ENCODE measurements at regions not wholly inside any gene's neighbourhood (a gene's known extent, or its start where the extent isn't known, plus 50 kb on each side); places are given as distances from the start of the nearest gene placed in this dataset.
"Not testable (repeated sequence)": the region's sequence is repeated elsewhere in the genome, so short reads cannot be mapped to it uniquely, and the experiment has no call there.

DNA sequence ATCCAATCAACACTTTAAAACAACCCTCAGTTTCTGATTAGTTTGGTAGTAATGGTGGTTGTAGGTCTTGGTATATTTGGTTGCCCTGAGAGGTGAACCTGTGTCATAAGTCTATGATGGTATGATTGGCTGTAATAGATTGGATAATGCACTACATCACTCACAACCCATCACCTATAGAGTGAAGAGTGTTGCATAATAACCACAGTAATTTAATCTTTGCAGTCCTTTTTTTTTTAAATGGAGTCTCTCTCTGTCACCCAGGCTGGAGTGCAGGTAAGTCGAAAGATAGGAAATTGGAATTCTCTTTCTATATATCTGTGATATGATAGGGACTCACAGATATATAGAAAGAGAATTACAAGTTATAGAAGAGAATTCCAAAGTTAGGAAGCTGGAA lies 133.4 kb upstream of the PGR start:
- 90 to 95% methylated on average over 1 of the region's 1 CpG for WGBS, 2 donors
- Histone ChIP-seq H3K4me3 (no peak overlapping the region), H3K9me3 (ENCODE audit: control insufficient read depth in 4 of 4, insufficient read depth in 3 of 4, low read length in 3 of 4) (no peaks in the 10 kb centered on the region), H3K27me3 (ENCODE audit: control insufficient read depth in 3 of 3, insufficient read depth in 3 of 3, low read length in 2 of 3) (no peaks in the 10 kb centered on the region), H3K9ac (ENCODE audit: insufficient read depth in 1 of 2, low read length in 2 of 2) (no peak overlapping the region), H3K27ac (ENCODE audit: low read depth in 1 of 2, low read length in 1 of 2) (no peak overlapping the region), H3K4me1 (ENCODE audit: control insufficient read depth in 5 of 5, insufficient read depth in 5 of 5, low read length in 5 of 5) (no peaks in the 10 kb centered on the region), H3K36me3 (ENCODE audit: control insufficient read depth in 4 of 4, insufficient read depth in 4 of 4, low read length in 4 of 4) (no peaks in the 10 kb centered on the region)
- DNase-seq (no peak), ATAC-seq (ENCODE audit: insufficient read depth, low FRiP score) (no peak)
- TF ChIP-seq, protein P1, sequence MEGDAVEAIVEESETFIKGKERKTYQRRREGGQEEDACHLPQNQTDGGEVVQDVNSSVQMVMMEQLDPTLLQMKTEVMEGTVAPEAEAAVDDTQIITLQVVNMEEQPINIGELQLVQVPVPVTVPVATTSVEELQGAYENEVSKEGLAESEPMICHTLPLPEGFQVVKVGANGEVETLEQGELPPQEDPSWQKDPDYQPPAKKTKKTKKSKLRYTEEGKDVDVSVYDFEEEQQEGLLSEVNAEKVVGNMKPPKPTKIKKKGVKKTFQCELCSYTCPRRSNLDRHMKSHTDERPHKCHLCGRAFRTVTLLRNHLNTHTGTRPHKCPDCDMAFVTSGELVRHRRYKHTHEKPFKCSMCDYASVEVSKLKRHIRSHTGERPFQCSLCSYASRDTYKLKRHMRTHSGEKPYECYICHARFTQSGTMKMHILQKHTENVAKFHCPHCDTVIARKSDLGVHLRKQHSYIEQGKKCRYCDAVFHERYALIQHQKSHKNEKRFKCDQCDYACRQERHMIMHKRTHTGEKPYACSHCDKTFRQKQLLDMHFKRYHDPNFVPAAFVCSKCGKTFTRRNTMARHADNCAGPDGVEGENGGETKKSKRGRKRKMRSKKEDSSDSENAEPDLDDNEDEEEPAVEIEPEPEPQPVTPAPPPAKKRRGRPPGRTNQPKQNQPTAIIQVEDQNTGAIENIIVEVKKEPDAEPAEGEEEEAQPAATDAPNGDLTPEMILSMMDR (IDR thresholded peaks at IDR 0.05; ENCODE audit: control extremely low read depth, extremely low read depth) = no peak

DNA sequence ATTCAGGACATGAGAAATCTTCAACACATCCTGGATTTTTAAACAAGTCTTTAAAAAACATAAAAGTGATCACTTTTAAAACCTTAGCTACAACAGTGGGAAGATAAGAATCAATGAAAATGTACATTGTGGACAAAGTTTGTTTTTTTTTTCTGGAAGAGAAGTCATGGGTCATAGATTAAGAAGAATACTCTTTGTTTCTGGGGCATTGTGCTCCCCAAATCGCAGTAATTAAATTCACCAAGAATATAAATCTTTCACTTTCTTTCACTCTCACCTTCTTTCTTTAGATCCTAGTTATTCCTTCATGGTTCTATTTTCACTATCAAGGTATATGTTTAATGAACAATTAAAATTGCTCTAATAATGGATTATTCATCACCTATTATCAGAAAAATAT lies 132.6 kb upstream of the PGR start:
- H3K4me1 ChIP-seq (ENCODE audit: control insufficient read depth in 5 of 5, insufficient read depth in 5 of 5, low read length in 5 of 5) = no peaks in the 10 kb centered on the region
- WGBS, 2 donors = 81 to 83% methylated on average over 1 of the region's 1 CpG
- ATAC-seq (ENCODE audit: insufficient read depth, low FRiP score) (no peak), DNase-seq (no peak)
- no peaks in the 10 kb centered on the region for H3K27me3 ChIP-seq (ENCODE audit: control insufficient read depth in 3 of 3, insufficient read depth in 3 of 3, low read length in 2 of 3)
- TF ChIP-seq, protein P1 (IDR thresholded peaks at IDR 0.05; ENCODE audit: control extremely low read depth, extremely low read depth) = no peak
- no peaks in the 10 kb centered on the region for H3K9me3 ChIP-seq (ENCODE audit: control insufficient read depth in 4 of 4, insufficient read depth in 3 of 4, low read length in 3 of 4)
- H3K4me3 ChIP-seq = no peak overlapping the region
- no peak overlapping the region for H3K9ac ChIP-seq (ENCODE audit: insufficient read depth in 1 of 2, low read length in 2 of 2)
- H3K36me3 ChIP-seq (ENCODE audit: control insufficient read depth in 4 of 4, insufficient read depth in 4 of 4, low read length in 4 of 4) = no peaks in the 10 kb centered on the region
- no peak overlapping the region for H3K27ac ChIP-seq (ENCODE audit: low read depth in 1 of 2, low read length in 1 of 2)

DNA sequence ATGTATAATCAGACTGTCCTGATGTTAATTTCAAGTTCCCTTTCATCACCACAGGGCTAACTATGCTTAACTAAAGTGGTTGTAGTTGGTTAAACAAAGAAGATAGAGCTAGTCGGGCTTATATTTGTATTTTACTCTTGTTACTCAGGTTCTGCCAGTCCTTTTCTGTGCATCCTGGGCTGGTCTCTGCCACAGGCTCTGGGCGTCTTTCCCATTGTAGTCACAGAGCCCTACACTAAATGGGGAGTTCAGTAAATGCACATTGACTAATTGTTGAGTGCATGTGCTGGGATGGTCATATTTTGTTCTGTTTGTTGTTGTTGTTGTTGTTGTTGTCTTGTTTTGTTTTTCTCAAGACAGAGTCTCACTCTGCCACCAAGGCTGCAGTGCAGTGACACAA lies 125.4 kb upstream of the PGR start:
- Histone ChIP-seq H3K4me1 (ENCODE audit: control insufficient read depth in 5 of 5, insufficient read depth in 5 of 5, low read length in 5 of 5) (no peaks in the 10 kb centered on the region), H3K27me3 (ENCODE audit: control insufficient read depth in 3 of 3, insufficient read depth in 3 of 3, low read length in 2 of 3) (no peaks in the 10 kb centered on the region), H3K4me3 (no peak overlapping the region), H3K27ac (ENCODE audit: low read depth in 1 of 2, low read length in 1 of 2) (no peak overlapping the region), H3K9me3 (ENCODE audit: control insufficient read depth in 4 of 4, insufficient read depth in 3 of 4, low read length in 3 of 4) (no peaks in the 10 kb centered on the region), H3K36me3 (ENCODE audit: control insufficient read depth in 4 of 4, insufficient read depth in 4 of 4, low read length in 4 of 4) (no peaks in the 10 kb centered on the region), H3K9ac (ENCODE audit: insufficient read depth in 1 of 2, low read length in 2 of 2) (no peak overlapping the region)
- ATAC-seq (ENCODE audit: insufficient read depth, low FRiP score) (no peak), DNase-seq (no peak)
- WGBS, 2 donors = 66 to 74% methylated on average over 2 of the region's 2 CpGs
- TF ChIP-seq, protein P1 (IDR thresholded peaks at IDR 0.05; ENCODE audit: control extremely low read depth, extremely low read depth) = no peak

DNA sequence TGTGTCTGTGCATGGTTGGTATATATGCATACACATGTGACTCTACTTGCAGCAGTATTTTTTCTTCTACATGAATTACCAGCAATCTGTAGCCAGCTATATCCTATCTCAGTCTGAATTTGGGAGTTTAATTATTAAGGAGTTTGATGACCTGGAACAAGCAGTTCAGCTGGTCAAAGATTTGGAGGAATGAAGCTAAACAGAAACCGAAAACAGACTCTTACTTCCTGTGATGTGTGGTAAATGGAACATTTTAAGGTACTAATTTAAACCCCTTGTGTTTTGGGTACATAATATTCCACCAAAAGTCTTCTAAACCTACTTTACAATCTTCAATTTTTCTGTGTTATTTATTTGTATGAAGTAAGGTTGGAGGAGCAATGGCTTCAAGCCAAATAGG lies 124.4 kb upstream of the PGR start:
- ATAC-seq (ENCODE audit: insufficient read depth, low FRiP score) (no peak), DNase-seq (no peak)
- H3K4me1 ChIP-seq (ENCODE audit: control insufficient read depth in 5 of 5, insufficient read depth in 5 of 5, low read length in 5 of 5) = no peaks in the 10 kb centered on the region
- H3K9ac ChIP-seq (ENCODE audit: insufficient read depth in 1 of 2, low read length in 2 of 2) = no peak overlapping the region
- 69 to 85% methylated on average over 1 of the region's 1 CpG for WGBS, 2 donors
- no peaks in the 10 kb centered on the region for H3K36me3 ChIP-seq (ENCODE audit: control insufficient read depth in 4 of 4, insufficient read depth in 4 of 4, low read length in 4 of 4)
- H3K27ac ChIP-seq (ENCODE audit: low read depth in 1 of 2, low read length in 1 of 2) = no peak overlapping the region
- TF ChIP-seq, protein P1 (IDR thresholded peaks at IDR 0.05; ENCODE audit: control extremely low read depth, extremely low read depth) = no peak
- H3K27me3 ChIP-seq (ENCODE audit: control insufficient read depth in 3 of 3, insufficient read depth in 3 of 3, low read length in 2 of 3) = no peaks in the 10 kb centered on the region
- no peaks in the 10 kb centered on the region for H3K9me3 ChIP-seq (ENCODE audit: control insufficient read depth in 4 of 4, insufficient read depth in 3 of 4, low read length in 3 of 4)
- H3K4me3 ChIP-seq = no peak overlapping the region

DNA sequence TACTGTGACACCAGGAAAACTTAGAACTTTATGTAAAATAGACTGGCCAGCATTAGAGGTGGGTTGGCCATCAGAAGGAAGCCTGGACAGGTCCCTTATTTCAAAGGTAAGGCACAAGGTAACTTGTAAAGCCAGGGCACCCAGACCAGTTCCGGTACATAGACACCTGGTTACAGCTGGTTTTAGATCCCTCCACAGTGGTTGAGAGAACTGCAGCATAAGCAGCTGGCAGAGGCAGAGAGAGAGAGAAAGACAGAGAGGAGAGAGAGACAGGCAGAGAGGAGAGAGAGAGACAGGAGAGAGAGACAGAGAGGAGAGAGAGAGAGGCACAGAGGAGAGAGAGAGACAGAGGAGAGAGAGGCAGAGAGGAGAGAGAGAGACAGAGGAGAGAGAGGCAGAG lies 116.0 kb upstream of the PGR start:
- H3K27me3 ChIP-seq (ENCODE audit: control insufficient read depth in 3 of 3, insufficient read depth in 3 of 3, low read length in 2 of 3); H3K36me3 ChIP-seq (ENCODE audit: control insufficient read depth in 4 of 4, insufficient read depth in 4 of 4, low read length in 4 of 4); H3K9me3 ChIP-seq (ENCODE audit: control insufficient read depth in 4 of 4, insufficient read depth in 3 of 4, low read length in 3 of 4); ATAC-seq (ENCODE audit: insufficient read depth, low FRiP score); DNase-seq; H3K9ac ChIP-seq (ENCODE audit: insufficient read depth in 1 of 2, low read length in 2 of 2); H3K4me3 ChIP-seq; H3K27ac ChIP-seq (ENCODE audit: low read depth in 1 of 2, low read length in 1 of 2); H3K4me1 ChIP-seq (ENCODE audit: control insufficient read depth in 5 of 5, insufficient read depth in 5 of 5, low read length in 5 of 5): not testable (repeated sequence)
- 85 to 87% methylated on average over 1 of the region's 1 CpG for WGBS, 2 donors

DNA sequence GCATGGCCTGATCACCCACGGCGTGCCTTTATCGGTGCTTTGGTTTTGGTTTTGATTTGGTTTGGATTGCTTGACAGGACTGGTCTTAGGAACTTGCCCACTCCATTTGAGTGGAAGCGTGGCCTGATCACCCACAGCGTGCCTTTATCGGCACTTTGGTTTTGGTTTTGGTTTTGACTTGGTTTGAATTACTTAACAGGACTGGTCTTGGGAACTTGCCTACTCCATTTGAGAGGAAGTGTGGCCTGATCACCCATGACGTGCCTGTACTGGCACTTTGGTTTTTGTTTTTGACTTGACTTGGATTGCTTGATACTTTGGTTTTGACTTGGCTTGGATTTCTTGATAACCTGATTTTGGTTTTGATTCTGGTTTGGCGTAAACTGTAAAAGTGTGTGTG lies 115.5 kb upstream of the PGR start:
- H3K27me3 ChIP-seq (ENCODE audit: control insufficient read depth in 3 of 3, insufficient read depth in 3 of 3, low read length in 2 of 3); H3K9ac ChIP-seq (ENCODE audit: insufficient read depth in 1 of 2, low read length in 2 of 2): not testable (repeated sequence)
- WGBS, 2 donors = 87 to 89% methylated on average over 8 of the region's 8 CpGs

More for the DNA sequence above, 115.5 kb upstream of the PGR start:
- not testable (repeated sequence) for DNase-seq; H3K36me3 ChIP-seq (ENCODE audit: control insufficient read depth in 4 of 4, insufficient read depth in 4 of 4, low read length in 4 of 4); H3K4me1 ChIP-seq (ENCODE audit: control insufficient read depth in 5 of 5, insufficient read depth in 5 of 5, low read length in 5 of 5); H3K4me3 ChIP-seq; H3K9me3 ChIP-seq (ENCODE audit: control insufficient read depth in 4 of 4, insufficient read depth in 3 of 4, low read length in 3 of 4); H3K27ac ChIP-seq (ENCODE audit: low read depth in 1 of 2, low read length in 1 of 2); ATAC-seq (ENCODE audit: insufficient read depth, low FRiP score)
